CD4-positive, alpha-beta T cell treated with Interleukin-10 for 1 hour (primary cell): ENCODE measurements at regions not wholly inside any gene's neighbourhood (a gene's known extent, or its start where the extent isn't known, plus 50 kb on each side); places are given as distances from the start of the nearest gene placed in this dataset.

Experiments
- DNase-seq: peaks from one replicate; pipeline ENCODE4 v3.0.0-alpha.2; 2020

DNA sequence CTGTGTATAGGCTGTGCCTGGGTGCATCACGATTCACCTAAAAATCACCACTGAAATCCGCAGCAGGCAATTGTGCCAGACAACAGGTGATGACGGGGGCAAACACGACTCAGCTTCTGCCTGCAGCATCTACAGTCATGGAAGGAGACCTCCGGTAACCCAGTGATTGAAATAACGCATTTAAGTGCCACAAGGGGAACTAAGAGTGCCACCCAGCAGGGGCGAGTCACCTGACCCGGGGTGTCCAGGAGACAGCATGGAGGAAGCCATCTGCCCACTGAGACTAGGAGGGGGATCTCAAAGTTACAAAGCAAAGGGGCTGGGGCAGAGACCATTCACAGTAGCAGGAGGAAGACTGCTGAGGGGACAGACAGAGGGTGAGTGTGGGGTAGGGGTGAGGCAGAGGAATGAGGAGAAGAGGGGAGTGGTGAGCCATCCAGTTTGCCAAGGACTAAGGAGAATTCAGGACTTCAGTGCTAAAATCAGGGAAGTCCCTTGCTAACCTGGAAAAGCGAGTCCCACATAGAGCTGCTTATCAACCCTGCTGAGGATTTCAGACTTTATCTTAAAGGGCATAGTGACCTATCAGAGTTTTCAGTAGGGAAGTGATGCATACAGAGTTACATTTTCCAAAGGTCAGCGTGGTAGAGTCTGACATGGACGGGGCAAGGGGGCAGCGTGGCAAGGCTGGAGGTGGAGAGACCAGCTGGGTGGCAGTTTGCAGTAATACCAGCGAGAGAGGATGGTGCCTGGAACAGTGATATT lies 256.7 kb upstream of the HES1 start:
- no peak for DNase-seq

DNA sequence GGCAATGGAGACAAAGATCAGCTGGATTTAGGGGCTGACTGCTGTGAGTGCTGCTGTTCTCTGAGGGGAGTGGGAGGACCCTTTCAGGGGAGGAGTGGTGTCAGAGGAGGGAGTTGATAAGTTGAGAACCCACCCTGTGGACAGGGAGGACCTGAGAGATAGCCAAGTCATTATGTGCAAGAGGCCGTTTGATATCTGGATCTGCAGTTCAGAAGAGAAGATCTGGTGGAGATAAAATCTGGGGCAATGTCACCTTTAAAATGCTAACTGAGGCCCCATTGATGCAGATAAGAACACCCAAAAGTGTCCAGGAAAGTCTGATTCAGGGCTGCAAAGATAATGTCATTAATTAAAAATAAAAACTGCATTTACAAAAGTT lies 256.1 kb upstream of the HES1 start:
- DNase-seq: no peak

DNA sequence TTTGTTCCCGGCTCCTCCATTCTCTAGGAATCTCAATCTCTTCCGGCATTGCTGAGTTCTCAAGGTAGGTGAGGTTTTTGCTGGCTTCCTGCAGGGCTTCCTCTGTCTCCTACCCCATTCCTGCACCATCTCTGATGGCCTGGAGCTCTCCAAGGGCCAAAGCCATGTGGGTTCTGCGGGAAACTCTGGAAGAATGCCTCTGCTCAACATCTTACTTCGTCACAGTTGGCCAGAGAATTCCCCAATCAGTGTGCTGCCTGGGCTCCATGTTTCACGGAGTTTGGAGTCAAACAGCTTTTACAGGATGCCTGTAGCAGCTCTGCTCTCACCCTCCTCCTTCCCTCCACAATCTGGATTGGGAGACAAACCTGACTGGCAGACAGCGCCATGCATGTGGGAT lies 253.9 kb upstream of the HES1 start:
- DNase-seq: no peak

DNA sequence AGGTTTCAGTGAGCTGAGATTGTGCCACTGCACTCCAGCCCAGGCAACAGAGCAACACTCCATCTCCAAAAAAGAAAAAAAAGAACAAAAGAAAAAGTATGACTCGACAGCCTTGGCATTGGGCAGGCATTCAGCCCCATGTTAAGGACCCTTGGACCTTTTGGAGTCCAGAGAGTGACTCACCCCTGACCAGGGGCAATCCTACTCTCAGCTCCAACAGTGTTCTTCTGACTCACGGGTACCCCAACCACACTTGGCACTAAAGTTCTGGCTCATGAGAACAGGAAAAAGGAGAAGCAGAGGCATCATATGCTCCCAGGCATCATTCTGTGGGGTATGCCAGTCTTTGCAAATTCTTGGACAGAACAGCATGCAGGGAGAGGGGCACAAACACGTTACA lies 252.4 kb upstream of the HES1 start:
- DNase-seq: no peak

DNA sequence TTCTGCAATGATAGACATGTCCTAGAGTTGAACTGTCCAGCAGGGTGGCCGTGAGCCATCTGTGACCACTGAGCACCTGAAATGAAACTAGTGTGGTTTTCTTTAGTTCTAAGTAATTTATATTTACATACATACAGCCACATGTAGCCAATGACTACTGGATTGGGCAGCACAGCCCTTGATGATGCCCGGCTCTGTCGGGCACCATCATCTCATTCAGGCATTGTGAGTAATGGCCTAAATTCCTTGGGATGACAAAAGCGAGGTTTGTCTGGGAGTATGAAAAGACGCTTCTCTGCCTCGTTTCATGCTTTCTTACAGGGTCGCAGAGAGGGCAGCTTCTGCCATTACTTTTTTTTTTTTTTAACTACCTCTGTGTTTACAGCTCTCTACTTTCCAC lies 251.9 kb upstream of the HES1 start:
- no peak for DNase-seq

DNA sequence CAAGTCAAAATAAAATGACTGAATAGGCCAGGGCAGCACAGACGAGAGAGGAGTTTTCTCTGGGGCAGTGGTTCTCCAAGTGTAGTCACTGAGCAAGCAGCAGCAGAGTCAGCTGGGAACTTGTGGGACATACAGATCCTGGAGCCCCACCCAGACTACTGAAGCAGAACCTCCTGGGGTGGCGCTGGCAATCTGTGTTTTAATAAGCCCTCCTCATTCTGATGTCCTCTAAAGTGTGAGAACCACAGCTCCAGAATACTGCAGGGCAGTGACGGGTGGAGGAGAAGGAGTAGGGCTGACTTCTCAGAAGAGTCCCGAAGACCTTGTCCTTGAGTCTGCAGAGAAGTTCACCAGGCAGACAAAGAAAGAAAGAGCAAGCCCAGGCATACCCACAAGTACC lies 251.3 kb upstream of the HES1 start:
- DNase-seq: no peak

DNA sequence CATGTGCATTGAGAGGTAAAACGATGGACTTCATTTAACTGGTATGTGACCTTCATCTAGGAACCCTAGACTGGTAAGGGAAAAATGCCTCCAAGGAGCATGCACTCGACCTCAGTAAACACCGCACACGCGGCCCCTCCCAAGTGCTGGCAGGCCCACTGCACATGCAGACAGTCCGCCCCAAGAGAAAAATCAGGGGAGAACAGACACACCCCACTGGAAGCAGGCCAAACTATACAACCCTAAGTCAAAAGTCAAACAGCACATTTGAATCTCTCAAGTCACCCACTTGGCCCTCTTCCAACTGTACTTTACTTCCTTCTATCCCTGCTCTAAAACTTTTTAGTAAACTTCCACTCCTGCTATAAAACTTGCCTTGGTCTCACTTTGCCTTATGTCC lies 250.1 kb upstream of the HES1 start:
- no peak for DNase-seq

DNA sequence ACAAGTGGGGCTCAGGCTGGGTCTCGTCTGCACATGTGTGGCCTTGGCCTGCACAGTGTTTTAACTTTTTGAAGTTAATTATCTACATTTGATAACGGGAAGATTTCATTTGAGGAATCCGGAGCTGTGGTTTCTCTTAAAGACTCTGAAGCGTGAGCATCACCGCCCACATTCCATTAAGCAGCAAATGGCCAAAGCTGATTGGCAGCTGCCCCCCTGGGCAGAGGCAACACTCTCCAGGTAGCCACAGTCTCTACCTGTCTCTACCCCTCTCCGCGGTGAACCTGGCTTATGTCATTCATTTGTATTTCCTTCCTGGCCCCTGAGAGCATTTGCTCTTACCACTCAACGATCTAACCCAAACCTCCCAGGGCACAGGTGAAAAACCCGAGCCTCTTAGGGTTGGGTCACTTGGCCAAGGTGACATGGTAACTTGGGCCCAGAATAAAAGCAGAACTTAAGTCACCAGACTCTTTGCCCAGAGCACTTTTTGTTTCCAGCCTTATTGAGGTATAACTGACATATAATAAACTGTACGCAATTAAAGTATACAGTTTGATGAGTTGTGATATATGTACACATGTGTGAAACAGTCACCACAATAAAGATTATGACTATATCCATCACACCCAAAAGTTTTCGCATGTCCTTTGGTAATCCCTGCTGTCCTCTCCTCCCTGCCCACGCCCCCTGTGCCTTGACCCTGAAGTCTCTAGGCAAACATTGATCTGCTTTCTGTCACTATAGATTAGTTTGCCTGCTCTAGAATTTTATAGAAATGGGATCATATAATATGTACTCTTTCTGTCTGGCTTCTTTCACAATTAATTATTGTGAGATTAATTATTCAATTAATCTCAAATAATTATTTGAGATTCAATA lies 245.7 kb upstream of the HES1 start:
- DNase-seq: no peak

DNA sequence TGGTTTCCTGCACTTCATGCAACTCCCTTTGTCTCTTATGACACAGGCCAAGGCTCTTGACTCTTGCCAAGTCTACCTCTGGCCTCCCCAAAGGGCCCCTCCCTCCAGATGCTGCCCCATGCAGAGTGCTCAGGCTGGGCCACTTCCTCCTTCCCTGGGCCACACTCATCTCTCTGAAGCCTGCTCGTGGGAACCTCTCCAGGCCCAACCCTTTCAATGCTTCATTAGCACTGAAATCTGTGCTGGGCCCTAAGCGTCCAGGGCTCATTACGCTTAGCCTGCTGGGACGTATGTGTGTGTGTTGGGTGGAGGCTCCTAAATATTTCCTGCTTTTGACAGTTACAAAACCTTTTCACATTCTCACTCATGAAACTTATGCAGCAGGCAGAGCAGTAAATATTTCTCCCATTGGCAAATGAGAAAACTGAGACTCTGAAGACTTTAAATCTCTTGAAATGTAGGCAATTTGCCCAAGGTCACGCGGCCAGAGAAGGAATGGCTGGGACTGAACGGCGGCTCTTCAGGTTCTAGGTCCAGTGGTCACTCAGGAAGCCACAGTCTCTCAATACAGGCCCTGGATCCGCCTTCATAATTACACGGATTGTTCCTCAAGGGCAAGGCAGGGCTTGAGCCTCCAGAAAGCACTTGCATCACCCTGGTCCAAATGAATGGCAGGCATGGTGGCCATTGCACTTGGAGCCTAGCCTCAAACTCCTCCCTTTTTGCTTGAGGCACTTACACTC lies 241.7 kb upstream of the HES1 start:
- DNase-seq: no peak

DNA sequence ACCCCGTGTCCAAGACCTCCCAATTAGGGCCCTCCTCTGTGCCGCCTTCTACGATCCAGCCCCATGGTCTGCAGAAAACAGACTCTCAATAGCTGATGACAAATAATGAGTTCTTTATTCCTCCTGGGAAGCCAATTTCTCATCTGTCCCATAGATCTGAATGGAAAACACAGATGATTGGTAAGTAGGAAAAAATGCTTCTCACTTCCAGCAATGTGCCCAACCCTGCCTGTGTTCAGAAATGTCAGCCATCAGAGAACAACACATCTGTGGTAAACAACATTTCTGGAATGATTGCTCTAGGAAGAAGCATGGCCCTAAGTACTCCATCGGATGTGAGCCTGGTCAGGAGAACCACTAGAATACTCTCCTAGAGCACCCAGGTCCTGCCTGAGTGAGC lies 240.5 kb upstream of the HES1 start:
- DNase-seq: no peak

DNA sequence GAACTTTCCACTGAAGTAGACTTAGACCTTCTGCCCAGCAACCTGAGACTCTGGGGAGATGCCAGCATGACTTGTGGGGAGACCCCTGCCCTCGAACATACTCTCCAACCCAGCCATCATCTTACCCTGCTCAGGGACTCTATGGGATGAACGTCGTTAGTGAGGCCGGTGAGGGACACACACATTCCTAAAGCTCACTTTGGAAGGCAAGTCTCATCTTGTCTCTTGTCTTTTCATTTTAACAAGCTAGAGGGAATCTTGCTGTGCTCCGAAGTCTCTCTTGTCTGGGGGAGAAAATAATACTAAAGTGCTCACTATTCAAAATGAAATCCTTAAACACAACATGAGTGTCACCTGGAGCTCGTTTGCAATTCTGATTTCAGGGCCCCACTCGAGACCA lies 239.5 kb upstream of the HES1 start:
- no peak for DNase-seq

DNA sequence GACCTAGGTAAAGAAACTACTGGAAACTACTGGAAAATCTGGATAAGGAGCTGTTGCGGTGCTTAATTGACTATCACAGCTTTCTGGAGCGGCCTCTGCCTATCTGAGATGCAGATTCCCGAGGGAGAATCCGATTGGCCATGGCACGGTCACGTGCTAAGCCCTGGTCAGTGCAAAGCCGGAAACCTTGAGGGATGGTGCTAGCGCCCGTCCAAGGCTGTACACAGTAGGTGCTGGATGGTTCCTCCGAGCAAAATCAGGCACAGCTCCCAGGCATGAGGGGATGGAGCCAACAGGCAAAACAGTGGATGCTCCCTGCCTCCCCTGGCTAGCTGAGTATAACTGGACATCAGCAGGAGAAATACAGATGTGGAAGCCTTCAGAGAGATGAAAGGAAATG lies 238.7 kb upstream of the HES1 start:
- no peak for DNase-seq

DNA sequence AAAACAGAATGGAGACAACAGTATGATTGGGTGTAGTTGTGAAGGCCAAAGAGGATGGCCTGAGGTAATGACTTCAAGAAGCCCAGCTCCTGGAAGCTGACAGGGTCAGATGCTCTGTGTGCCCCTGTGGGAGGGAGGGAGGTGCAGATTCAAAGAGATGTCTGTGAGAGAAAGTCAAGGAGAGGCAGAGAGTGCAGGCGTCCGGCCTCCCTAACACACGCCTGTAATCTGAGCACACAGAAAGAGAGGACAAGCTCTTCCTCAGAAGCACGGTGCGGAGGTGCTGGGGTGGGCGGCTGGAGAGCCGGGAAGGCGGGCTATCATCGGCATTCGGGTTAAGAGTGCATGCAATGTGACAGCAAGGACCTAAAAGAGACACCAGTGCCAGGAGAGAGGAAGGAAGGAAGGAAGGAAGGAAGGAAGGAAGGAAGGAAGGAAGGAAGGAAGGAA lies 238.2 kb upstream of the HES1 start:
- DNase-seq: no peak

DNA sequence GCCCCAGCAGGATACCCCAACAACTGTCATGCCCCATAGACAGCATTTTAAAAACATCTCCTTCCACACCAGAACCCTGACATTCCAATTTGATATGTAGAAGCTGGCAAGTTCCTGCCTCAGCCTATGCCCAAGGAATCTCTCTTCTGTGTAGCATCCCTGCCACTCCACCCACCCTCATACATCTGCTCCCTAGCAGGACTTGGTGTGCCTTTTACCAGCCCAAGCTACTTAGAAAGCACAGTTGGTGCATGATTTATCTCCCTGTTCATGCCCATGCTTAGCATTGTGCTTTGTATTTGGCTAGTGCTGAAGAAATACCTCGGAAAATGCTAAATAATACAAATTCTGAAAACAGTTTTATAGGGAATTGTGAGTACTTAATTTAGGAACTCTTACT lies 236.9 kb upstream of the HES1 start:
- DNase-seq: no peak

DNA sequence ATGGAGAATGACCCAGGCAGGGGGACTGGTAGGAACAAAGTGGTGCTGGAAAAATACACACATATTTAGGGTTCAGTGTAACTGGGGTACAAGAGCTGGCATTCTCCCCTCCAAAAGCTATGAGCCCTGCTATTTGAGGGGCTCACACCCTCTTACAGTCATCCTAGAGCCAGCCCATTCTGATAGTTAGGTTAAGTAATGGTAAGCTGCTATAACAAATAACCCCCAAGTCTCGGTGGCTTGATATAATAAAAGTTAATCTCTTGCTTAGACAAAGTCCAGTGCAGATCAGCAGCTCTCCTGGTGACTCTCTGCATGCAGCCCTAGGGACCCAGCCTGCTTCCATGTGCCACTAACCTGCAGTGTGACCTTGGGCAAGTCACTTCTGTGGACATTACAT lies 234.9 kb upstream of the HES1 start:
- no peak for DNase-seq

DNA sequence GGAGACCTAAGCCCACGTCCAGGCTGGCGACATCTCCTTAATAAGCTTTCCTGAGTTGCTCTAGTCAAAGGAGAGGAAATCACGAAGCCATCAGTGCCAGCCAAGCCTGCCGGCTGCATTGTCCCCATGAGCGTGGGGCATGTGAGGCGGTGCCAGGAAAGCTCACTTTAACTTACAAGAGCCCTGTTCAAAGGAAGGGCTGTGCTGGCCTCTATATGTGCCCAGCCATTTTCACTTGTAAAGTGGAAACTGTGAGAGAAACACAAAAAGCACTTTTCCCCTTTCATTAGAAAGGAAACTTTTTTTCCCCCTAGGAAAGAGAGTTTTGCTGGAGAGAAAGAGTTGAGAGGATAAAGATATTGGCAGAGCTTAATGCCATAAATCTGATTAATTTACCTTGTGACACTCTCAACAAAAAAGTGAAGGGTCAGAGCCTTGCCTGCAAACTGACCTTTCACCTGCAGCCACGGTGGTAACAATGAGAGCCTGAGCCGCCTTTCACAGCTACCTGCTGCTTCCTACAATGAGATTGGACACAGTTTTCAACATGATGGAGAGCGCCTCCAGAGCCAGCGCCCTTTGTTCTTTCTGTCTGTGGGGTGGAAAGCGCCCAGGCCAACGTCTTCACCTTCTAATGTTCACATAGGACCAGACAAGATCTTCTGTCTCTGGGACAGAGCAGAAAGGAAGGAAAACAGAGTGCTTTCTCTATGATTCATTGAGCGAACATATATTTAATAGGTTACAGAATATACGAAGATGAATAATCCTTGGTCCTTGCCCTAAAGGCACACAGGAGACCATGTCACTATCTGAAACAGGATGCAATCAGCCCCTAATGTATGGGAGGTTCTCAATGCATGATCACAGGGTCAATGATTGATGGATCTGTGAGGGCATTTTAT lies 233.1 kb upstream of the HES1 start:
- DNase-seq: no peak

DNA sequence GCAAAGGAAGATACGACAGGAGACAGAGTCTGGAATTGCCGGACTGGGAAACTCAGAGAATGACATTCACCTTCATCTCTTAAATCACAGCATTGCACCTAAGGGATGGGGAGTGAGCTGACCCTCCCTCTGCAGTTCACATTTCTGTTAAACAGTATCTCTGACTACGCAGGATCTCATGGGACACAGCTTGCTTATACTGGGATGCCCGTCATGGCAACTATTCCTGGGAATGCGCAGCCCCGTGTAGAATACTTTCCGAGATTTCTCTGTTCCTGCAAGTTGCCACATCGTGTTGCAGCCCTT lies 232.5 kb upstream of the HES1 start:
- DNase-seq: no peak

DNA sequence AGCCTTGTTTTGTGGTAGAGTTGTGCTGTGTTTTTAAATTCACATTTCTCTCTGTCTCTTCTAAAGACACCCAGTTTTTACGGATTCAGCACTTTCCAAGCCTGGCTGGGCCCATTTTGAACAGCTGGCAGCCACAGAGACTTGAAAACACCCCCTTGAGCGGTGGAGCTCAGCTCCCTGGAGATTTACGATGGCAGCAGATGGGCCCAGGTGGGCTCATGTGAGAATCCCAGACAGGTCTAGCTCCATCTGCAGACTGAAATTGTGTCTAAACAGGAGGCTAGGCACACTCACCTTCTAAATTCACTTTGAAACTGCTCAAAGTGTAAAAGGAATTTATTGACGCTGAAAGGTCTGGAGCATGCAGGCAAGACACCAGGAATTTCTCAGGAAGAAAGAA lies 232.0 kb upstream of the HES1 start:
- DNase-seq: no peak

DNA sequence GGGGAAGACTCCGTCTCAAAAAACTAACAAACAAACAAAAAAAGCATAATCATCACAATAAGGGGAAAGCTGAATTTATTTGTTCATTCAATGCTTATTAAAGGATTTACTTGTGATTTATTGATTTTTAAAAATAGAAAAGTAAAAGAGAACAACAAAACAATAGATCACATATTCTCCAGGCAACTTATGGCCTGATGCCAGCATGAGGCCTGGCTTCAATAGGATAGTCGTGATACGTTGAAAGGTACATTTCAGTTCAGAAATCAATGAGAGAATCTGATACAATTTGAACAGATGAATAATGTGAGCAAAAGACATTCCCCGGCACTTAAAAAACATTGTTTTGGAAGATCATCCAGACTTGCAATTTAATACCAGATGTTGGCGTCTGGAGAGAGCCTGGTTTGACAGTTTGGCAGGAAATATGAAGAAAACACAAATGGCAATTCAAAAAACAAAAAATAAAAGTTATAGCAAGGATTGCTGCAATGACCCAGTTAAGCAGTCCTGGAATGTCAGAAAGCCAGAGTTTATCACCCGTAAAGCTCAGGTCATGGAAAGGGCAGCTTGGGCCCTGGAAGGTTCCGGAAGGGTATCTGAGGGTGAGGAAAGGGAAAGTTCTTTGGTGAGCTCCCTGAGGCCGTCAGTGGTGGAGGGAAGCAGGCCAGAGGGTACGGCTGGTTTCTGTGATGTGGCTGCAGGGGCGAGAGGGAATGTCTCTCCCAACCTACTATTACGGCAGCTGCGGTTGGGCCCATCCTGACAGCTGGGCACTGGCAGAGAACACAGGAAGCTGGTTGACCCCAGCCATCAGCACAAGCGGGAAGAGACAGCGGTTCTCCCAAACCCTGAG lies 230.2 kb upstream of the HES1 start:
- DNase-seq: no peak

DNA sequence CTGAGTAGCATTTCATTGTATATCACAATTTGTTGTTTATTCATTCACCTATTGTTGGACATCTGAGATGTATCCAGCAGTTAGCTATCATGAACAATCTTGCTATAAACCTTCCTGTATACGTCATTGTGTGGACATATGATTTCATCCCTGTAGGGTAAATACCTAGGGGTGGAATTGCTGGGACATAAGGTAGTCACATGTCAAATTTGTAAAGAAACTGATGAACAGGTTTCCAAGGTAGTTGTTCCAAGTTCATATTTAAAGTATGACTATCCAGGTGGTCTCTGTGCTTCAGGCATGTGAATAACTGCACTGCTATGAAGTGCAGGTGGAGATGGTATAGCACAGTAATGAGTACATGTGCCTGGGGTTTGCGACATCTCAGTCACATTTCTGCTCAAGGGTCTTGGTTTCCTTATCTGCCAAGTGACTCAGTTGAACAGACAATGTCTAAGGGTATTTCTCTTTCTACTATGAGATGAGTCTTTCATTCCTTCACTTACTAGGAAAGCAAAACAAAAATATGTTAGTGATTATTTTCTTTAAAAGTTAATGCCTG lies 229.0 kb upstream of the HES1 start:
- no peak for DNase-seq

DNA sequence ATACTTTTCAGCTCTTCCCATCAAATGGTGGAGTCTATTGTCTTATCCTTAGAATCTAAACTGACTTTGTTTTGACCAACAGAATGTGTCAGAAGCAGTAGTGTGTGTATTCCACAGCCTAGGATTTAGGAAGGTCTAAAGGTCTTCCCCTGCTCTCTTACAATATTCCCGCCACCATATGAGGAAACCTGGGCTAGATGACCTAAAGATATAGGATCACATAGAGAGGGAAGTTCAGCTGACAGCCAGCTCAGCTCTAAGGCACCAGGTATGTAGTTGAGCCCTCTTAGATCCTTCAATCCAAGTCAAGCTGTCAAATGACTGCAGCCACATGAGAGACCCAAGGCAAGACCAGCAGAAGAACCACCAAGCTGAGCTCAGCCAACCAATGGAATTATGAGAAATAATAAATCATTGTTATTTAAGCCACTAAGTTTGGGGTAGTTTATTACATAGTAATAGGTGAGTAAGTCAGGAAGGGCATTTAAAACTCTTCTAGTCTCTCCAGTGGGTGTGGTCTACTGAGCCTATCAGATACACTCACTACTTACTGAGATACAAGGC lies 227.7 kb upstream of the HES1 start:
- no peak for DNase-seq
